GM10248 (cell line): ENCODE measurements at regions not wholly inside any gene's neighbourhood (a gene's known extent, or its start where the extent isn't known, plus 50 kb on each side); places are given as distances from the start of the nearest gene placed in this dataset.

Experiments
- CTCF ChIA-PET: fragments of 300-600 bp; sonication (Branson Sonifier 250); formaldehyde crosslinking; extraction: SDS; loops from one replicate; lab custom pipeline; 2021; ENCODE audit warnings: antibody characterized with exemption; lab: Yijun Ruan, JAX
- POLR2A ChIA-PET: fragments of 350-650 bp; sonication (Branson Sonifier 250); formaldehyde crosslinking; extraction: SDS; loops from one replicate; lab custom pipeline; 2020; ENCODE audit warnings: antibody characterized with exemption; lab: Yijun Ruan, JAX
- DNase-seq: peaks from one replicate; pipeline ENCODE4 v3.0.0; 2012; ENCODE audit errors: extremely low spot score
- CTCF ChIP-seq: IDR thresholded peaks from 2 replicates; pipeline ENCODE4 v1.5.1; 2012; ENCODE audit warnings: mild to moderate bottlenecking, low read depth; ENCODE audit errors: extremely low read depth, missing control alignments, control extremely low read depth

- ChIA-PET POLR2A (no interaction called here), CTCF (no interaction called here)
- no peak for DNase-seq
- TF ChIP-seq CTCF = no peak
Measured at GRCh38 chr2:5315512-5315911, 376.7 kb upstream of the SOX11 start.

GRCh38 chr2:5316001-5316490 lies 376.1 kb upstream of the SOX11 start:
- CTCF ChIA-PET = no interaction called here
- DNase-seq = no peak
- no peak for TF ChIP-seq CTCF
- POLR2A ChIA-PET = no interaction called here

- ChIA-PET POLR2A (no interaction called here), CTCF (interaction anchor here (1.0 kb wide), 1 partner anchor 12 kb away, joined by 3 read pairs; no protein-coding TSS in a partner anchor)
- TF ChIP-seq CTCF = no peak
- no peak for DNase-seq
Measured at GRCh38 chr2:5319493-5319892, 372.7 kb upstream of the SOX11 start.

GRCh38 chr2:5322396-5322795 lies 369.8 kb upstream of the SOX11 start:
- no peak for DNase-seq

GRCh38 chr2:5325523-5325922 lies 366.7 kb upstream of the SOX11 start:
- ChIA-PET POLR2A (no interaction called here), CTCF (interaction anchor here (1.5 kb wide), 1 partner anchor 9 kb away, joined by 4 read pairs; no protein-coding TSS in a partner anchor)
- TF ChIP-seq CTCF = no peak
- DNase-seq = no peak

More at GRCh38 chr2:5322396-5322795, 369.8 kb upstream of the SOX11 start:
- ChIA-PET CTCF (no interaction called here), POLR2A (no interaction called here)
- TF ChIP-seq CTCF = no peak

- CTCF ChIA-PET = no interaction called here
- no peak for TF ChIP-seq CTCF
- DNase-seq = peak; percentile 13
- POLR2A ChIA-PET = no interaction called here
Measured at GRCh38 chr2:5328826-5329225, 363.4 kb upstream of the SOX11 start.
